NT2/D1 (cell line): ENCODE measurements at regions not wholly inside any gene's neighbourhood (a gene's known extent, or its start where the extent isn't known, plus 50 kb on each side); places are given as distances from the start of the nearest gene placed in this dataset.

ENCODE experiments used
- SUZ12 ChIP-seq: IDR thresholded peaks from 2 replicates; pipeline ENCODE4 v1.6.1; 2011; ENCODE audit not compliant: insufficient read length, insufficient read depth; ENCODE audit errors: extremely low read depth
- YY1 ChIP-seq: IDR thresholded peaks from 2 replicates; pipeline ENCODE4 v1.6.1; 2011; ENCODE audit not compliant: insufficient read length, insufficient read depth
- ZNF274 ChIP-seq: IDR thresholded peaks from 2 replicates; pipeline ENCODE4 v1.6.1; 2011; ENCODE audit warnings: mild to moderate bottlenecking, low read depth, low read length

- no peak for TF ChIP-seq ZNF274
- TF ChIP-seq SUZ12, result no peak
- TF ChIP-seq YY1, result no peak
Measured at GRCh38 chr16:62638324-62638911, 602.2 kb upstream of the CDH8 start.
